ENCODE measurements at regions not wholly inside any gene's neighbourhood (a gene's known extent, or its start where the extent isn't known, plus 50 kb on each side); places are given as distances from the start of the nearest gene placed in this dataset.
"Not testable (repeated sequence)": the region's sequence is repeated elsewhere in the genome, so short reads cannot be mapped to it uniquely, and the experiment has no call there.

GRCh38 chr7:13790611-13791010, 198.9 kb downstream of the ETV1 start:
- DNase-seq (ENCODE audit: low read depth): no peak

GRCh38 chr7:13792208-13792607, 197.3 kb downstream of the ETV1 start:
- no peak for DNase-seq (ENCODE audit: low read depth)

GRCh38 chr7:13793926-13794325, 195.5 kb downstream of the ETV1 start:
- DNase-seq (ENCODE audit: low read depth): no peak

GRCh38 chr7:13794581-13794980, 194.9 kb downstream of the ETV1 start:
- DNase-seq (ENCODE audit: low read depth): no peak

- no peak for DNase-seq (ENCODE audit: low read depth)
Observed at GRCh38 chr7:13797545-13797944, 191.9 kb downstream of the ETV1 start.

- DNase-seq (ENCODE audit: low read depth): no peak
Observed at GRCh38 chr7:13800694-13801448, 188.6 kb downstream of the ETV1 start.

GRCh38 chr7:13801669-13802068, 187.8 kb downstream of the ETV1 start:
- DNase-seq (ENCODE audit: low read depth): no peak

- DNase-seq (ENCODE audit: low read depth): no peak
Observed at GRCh38 chr7:13802651-13803050, 186.8 kb downstream of the ETV1 start.

GRCh38 chr7:13803134-13803533, 186.3 kb downstream of the ETV1 start:
- DNase-seq (ENCODE audit: low read depth): no peak

GRCh38 chr7:13806089-13806867, 183.2 kb downstream of the ETV1 start:
- not testable (repeated sequence) for DNase-seq (ENCODE audit: low read depth)

DNA sequence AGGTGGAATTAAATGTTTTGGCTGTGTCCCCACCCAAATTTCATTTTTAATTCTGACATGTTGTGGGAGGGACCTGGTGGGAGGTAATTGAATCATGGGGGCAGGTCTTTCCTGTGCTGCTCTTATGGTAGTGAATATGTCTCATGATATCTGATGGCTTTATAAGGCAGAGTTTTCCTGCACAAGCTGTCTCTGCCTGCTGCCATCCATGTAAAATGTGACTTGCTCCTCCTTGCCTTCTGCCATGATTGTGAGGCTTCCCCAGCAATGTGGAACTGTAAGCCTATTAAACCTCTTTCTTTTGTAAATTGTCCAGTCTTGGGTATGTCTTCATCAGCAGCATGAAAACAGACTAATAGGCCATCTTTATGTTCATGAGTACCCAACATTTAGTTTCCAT, 172.2 kb downstream of the ETV1 start:
- DNase-seq (ENCODE audit: low read depth): not testable (repeated sequence)

DNA sequence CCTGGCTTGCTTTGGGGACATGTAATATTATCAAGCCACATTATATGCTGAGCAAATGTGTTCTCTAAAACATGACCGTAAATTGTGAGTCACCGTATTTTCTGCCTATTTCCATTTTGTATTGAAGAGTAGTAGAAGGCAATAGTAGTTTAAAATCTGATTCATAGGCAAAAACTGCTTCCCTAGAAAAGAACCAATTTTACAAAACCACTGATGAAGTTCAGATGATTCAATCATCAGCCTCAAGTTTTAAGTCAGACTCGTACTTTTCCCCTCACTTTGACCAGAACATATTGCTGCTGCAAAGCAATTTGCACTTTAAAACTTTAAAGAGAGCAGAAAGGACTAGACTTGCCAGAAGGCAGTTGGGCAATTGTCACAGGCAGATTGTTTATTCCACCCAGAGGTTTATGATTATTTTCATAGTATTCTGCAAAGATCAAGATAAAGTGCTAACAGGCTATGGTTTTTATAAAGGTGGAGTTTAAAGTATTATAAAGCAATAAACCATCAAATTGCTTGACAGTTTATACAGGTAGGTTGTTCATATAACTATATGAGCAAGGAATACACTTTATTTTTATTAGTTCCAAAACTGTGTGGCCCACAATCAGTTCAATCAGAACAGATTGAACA, 168.2 kb downstream of the ETV1 start:
- no peak for DNase-seq (ENCODE audit: low read depth)

GRCh38 chr7:13822678-13823077, 166.8 kb downstream of the ETV1 start:
- no peak for DNase-seq (ENCODE audit: low read depth)

DNA sequence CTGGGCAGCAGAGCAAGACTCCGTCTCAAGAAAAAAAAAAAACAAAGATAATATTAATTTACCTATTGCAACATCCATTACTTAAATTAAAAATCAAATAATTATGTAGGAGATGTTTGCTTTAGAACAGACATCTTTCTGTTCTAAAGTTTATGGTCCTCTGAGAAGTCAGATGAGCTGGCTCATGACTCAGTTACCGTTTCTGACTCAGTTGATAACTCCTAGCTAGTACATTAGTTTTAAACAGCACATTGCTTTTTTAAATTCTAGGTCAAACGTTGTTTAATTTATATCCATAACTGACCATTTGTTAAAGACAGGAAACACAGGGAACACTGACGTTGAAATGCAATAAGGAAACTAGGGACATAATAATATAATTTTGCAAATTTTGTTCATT, 162.7 kb downstream of the ETV1 start:
- no peak for DNase-seq (ENCODE audit: low read depth)

GRCh38 chr7:13827716-13828115, 161.8 kb downstream of the ETV1 start:
- no peak for DNase-seq (ENCODE audit: low read depth)

DNA sequence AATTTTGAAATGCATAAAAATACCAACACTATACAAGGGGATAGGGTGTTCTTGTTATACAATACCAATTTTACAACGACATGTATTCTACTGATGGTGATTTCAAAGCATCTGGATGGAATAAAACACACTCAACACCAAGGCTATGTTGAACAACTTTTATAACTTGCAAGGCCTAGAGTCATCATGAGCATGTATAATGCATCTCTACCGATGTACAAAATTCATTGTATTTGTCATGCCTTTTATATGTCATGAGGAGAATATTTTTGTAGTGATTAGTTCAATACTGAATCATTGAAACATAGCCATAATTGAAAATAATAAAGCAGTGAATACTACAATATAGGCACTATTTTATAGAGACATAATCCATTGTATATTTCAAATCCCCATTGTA, 160.2 kb downstream of the ETV1 start:
- DNase-seq (ENCODE audit: low read depth): no peak

DNA sequence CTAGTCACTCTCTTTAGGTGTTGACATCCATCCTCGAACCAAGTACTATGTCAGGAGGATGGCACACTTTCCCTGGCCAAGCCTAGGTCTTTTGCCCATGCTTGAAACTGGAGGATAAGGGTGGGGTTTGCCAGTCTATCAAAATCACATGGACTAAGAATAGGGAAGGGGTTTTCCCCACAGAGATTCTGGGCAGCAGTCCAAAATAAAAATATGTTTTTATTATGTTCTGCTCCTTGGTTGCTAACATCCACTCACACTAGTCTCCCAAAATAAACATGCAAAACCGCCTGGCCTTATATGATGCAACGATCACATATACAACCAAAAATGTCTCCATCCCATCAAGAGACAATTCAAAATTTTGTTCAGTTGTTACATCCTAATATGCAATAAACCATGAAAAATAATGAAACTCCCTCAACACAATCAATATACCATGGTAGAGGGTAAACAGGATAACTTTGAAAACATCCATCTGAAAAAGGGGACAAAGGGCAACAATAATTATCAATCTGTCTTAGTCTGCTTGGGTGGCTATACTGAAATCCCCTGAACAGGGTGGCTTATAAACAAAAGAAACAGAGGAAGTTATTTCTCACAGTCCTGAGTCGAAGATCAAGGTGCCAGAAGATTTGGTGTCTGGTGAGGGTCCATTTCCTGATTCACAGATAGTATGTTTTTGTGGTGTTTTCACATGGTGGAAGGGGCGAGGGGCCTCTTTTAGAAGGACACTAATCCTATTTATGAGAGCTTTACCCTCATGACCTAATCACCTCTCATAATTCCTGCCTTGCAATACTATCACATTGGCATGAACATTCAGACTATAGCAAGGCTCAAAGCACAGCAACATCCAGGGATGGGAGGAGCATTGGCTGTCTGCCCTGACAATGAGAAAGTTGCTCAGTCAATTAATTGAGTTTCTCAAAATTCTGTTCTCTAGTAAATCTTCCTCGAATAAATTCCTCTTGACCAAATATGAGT, 159.3 kb downstream of the ETV1 start:
- no peak for DNase-seq (ENCODE audit: low read depth)

GRCh38 chr7:13832346-13832745, 157.1 kb downstream of the ETV1 start:
- no peak for DNase-seq (ENCODE audit: low read depth)

DNA sequence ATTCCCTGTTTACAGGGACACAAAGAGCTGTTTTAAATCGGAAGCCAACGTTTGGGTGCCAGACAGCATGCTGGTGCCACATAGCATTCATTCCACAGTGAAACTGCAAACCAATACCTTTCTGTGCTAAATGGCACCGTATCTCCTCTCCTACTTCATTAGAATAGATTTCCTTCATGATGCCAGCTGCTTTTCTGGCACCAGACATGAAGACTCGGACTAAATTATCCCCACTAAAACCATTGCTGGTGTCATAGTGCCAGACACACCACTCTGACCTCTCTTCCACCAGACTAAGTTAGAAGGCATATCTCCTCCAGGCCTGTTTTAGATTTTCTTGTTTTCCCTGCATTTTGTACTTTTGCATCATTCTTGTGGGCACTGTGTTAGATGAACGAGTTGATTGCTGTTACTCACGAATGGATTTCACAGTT, 155.1 kb downstream of the ETV1 start:
- DNase-seq (ENCODE audit: low read depth): no peak

- no peak for DNase-seq (ENCODE audit: low read depth)
Observed at GRCh38 chr7:13835442-13835841, 154.0 kb downstream of the ETV1 start.

GRCh38 chr7:13839063-13839462, 150.4 kb downstream of the ETV1 start:
- DNase-seq (ENCODE audit: low read depth): no peak
